Endodermal cell (in vitro differentiated cells): ENCODE measurements at regions not wholly inside any gene's neighbourhood (a gene's known extent, or its start where the extent isn't known, plus 50 kb on each side); places are given as distances from the start of the nearest gene placed in this dataset.

Experiments
- DNase-seq: peaks from one replicate; pipeline ENCODE4 v3.0.0-alpha.2; 2017
- H3K27ac ChIP-seq: 2 replicates; pipeline ENCODE4 v1.5.1; 2013; ENCODE audit warnings: mild to moderate bottlenecking, low read depth, low read length, moderate library complexity
- H3K27me3 ChIP-seq: 2 replicates; pipeline ENCODE4 v1.6.1; 2013; ENCODE audit warnings: mild to moderate bottlenecking, low read length, moderate library complexity; ENCODE audit not compliant: insufficient read depth, control insufficient read depth, poor library complexity, severe bottlenecking
- H3K36me3 ChIP-seq: 2 replicates; pipeline ENCODE4 v1.7.0; 2013; ENCODE audit warnings: mild to moderate bottlenecking, low read length, moderate library complexity; ENCODE audit not compliant: control insufficient read depth, insufficient read depth
- H3K4me1 ChIP-seq: one replicate; pipeline ENCODE4 v1.7.0; 2013; ENCODE audit warnings: low read length; ENCODE audit not compliant: control insufficient read depth, insufficient read depth
- H3K4me3 ChIP-seq: 2 replicates; pipeline ENCODE4 v1.5.1; 2013; ENCODE audit warnings: mild to moderate bottlenecking, low read length, moderate library complexity
- H3K9ac ChIP-seq: 2 replicates; pipeline ENCODE4 v1.6.1; 2013; ENCODE audit warnings: mild to moderate bottlenecking, low read length, moderate library complexity; ENCODE audit not compliant: poor library complexity, severe bottlenecking; ENCODE audit errors: extremely low read depth
- H3K9me3 ChIP-seq: 2 replicates; pipeline ENCODE4 v1.6.1; 2013; ENCODE audit warnings: mild to moderate bottlenecking, low read length, moderate library complexity; ENCODE audit not compliant: control insufficient read depth
- H3K27ac Mint-ChIP-seq: 2 replicates; pipeline ENCODE4 v1.8.0; 2020; ENCODE audit warnings: mixed read lengths
- H3K27me3 Mint-ChIP-seq: 2 replicates; pipeline ENCODE4 v1.8.0; 2021; ENCODE audit warnings: mild to moderate bottlenecking, mixed read lengths; ENCODE audit not compliant: insufficient read depth
- H3K36me3 Mint-ChIP-seq: 2 replicates; pipeline ENCODE4 v1.8.0; 2020; ENCODE audit warnings: low read depth, mixed read lengths
- H3K4me1 Mint-ChIP-seq: 2 replicates; pipeline ENCODE4 v1.8.0; 2020; ENCODE audit warnings: mixed read lengths
- H3K4me3 Mint-ChIP-seq: 2 replicates; pipeline ENCODE4 v1.8.0; 2020; ENCODE audit warnings: mild to moderate bottlenecking, moderate library complexity, mixed read lengths
- H3K9me3 Mint-ChIP-seq: 2 replicates; pipeline ENCODE4 v1.8.0; 2020; ENCODE audit warnings: mild to moderate bottlenecking, mixed read lengths
- CTCF ChIP-seq: fragments of 200-600 bp; sonication (generic); conservative IDR thresholded peaks from 2 replicates; pipeline ENCODE4 v1.5.0; 2021; ENCODE audit warnings: antibody characterized with exemption, mild to moderate bottlenecking
- WGBS, 2 experiments: methylation state at CpG; one replicate each; pipeline versions ENCODE4 v1.1.5 to v1.1.7; 2013; ENCODE audit warnings: missing lambda C conversion rate in 2 of 2, mixed read lengths in 1 of 2; ENCODE audit not compliant: insufficient coverage in 1 of 2, insufficient read length in 1 of 2; 5-methylcytosine and 5-hydroxymethylcytosine counted together

- DNase-seq, result no peak
- H3K36me3 Mint-ChIP-seq, result peaks cover 19% of the 10 kb centered on the region
- no peaks in the 10 kb centered on the region for H3K27me3 Mint-ChIP-seq
- no peak overlapping the region for H3K27ac ChIP-seq
- H3K4me3 ChIP-seq, result no peak overlapping the region
- H3K9me3 Mint-ChIP-seq, result peaks cover 4% of the 10 kb centered on the region
- H3K4me1 Mint-ChIP-seq, result no peaks in the 10 kb centered on the region
- no peaks in the 10 kb centered on the region for H3K27me3 ChIP-seq
- H3K4me3 Mint-ChIP-seq, result no peak overlapping the region
- H3K36me3 ChIP-seq, result no peaks in the 10 kb centered on the region
- no peaks in the 10 kb centered on the region for H3K4me1 ChIP-seq
- H3K27ac Mint-ChIP-seq, result no peak overlapping the region
- TF ChIP-seq CTCF, result no peak
- H3K9me3 ChIP-seq, result no peaks in the 10 kb centered on the region
- no peak overlapping the region for H3K9ac ChIP-seq
These were observed 108.0 kb downstream of the RIN2 start for GRCh38 chr20:19866070-19866469.

- H3K36me3 Mint-ChIP-seq, result peaks cover 25% of the 10 kb centered on the region
- DNase-seq, result no peak
- peaks cover 4% of the 10 kb centered on the region for H3K9me3 Mint-ChIP-seq
- no peak overlapping the region for H3K27ac ChIP-seq
- H3K27me3 Mint-ChIP-seq, result no peaks in the 10 kb centered on the region
- no peaks in the 10 kb centered on the region for H3K4me1 Mint-ChIP-seq
- H3K27me3 ChIP-seq, result no peaks in the 10 kb centered on the region
- no peak overlapping the region for H3K9ac ChIP-seq
- no peak overlapping the region for H3K4me3 ChIP-seq
- H3K9me3 ChIP-seq, result peaks cover under 1% of the 10 kb centered on the region
- no peaks in the 10 kb centered on the region for H3K36me3 ChIP-seq
- no peaks in the 10 kb centered on the region for H3K4me1 ChIP-seq
- no peak overlapping the region for H3K4me3 Mint-ChIP-seq
- no peak overlapping the region for H3K27ac Mint-ChIP-seq
- WGBS, 2 experiments, result 96 to 100% methylated on average over 2 of the region's 2 CpGs
- TF ChIP-seq CTCF, result no peak
These were observed 109.0 kb downstream of the RIN2 start for GRCh38 chr20:19867074-19867473.

- peaks cover 31% of the 10 kb centered on the region for H3K36me3 Mint-ChIP-seq
- H3K27ac Mint-ChIP-seq, result no peak overlapping the region
- TF ChIP-seq CTCF, result no peak
- H3K4me1 ChIP-seq, result no peaks in the 10 kb centered on the region
- no peaks in the 10 kb centered on the region for H3K27me3 ChIP-seq
- WGBS, 2 experiments, result 91 to 93% methylated on average over 13 of the region's 13 CpGs
- no peak overlapping the region for H3K27ac ChIP-seq
- no peak overlapping the region for H3K4me3 ChIP-seq
- H3K36me3 ChIP-seq, result peaks cover 4% of the 10 kb centered on the region
- H3K9me3 ChIP-seq, result peaks cover 6% of the 10 kb centered on the region
- H3K27me3 Mint-ChIP-seq, result no peaks in the 10 kb centered on the region
- no peak for DNase-seq
- H3K9ac ChIP-seq, result no peak overlapping the region
- peaks cover 4% of the 10 kb centered on the region for H3K9me3 Mint-ChIP-seq
- no peak overlapping the region for H3K4me3 Mint-ChIP-seq
- H3K4me1 Mint-ChIP-seq, result no peaks in the 10 kb centered on the region
These were observed 109.9 kb downstream of the RIN2 start for GRCh38 chr20:19867940-19868371.
